ENCODE measurements at regions not wholly inside any gene's neighbourhood (a gene's known extent, or its start where the extent isn't known, plus 50 kb on each side); places are given as distances from the start of the nearest gene placed in this dataset.

DNA sequence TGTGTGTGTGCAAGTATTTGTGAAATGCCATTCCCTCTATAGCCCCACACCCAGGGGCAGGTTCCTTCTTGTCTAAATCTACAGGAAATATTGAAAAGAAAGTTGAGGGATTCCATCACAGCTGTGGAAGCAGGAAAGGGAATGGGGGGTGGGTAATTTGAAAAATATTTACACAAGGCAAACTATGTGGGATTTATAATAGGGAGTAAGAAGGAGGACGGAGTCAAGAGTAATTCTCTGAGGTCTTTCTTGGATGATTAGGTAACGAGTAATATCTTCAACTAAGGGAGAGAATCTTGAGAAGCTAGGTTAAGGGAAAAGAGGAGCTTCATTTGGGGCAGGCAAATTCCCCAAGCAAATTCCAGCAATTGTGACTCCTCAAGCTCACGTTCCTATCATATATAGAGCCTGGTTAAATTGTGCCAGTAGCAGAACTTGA, 113.5 kb upstream of the SGK1 start:
- DNase-seq (ENCODE audit: low read depth in 1 of 2, low spot score in 2 of 2): no peak
- FAIRE-seq: no peak
- no peak overlapping the region for H4K8ac ChIP-seq (ENCODE audit: extremely low read depth, insufficient read depth, low read length)
- H2AK5ac ChIP-seq (ENCODE audit: low read depth, low read length): no peak overlapping the region
- no peak overlapping the region for H2BK20ac ChIP-seq (ENCODE audit: low read length)
- no peaks in the 10 kb centered on the region for H4K20me1 ChIP-seq (replicated peaks in 1 of 2; ENCODE audit: control insufficient read depth in 1 of 2, insufficient read depth in 2 of 2, low read length in 2 of 2)
- no peaks in the 10 kb centered on the region for H3K27me3 ChIP-seq (replicated peaks in 1 of 4; ENCODE audit: control insufficient read depth in 3 of 4, extremely low read depth in 1 of 4, insufficient read depth in 3 of 4, low read length in 3 of 4)
- H2BK12ac ChIP-seq (ENCODE audit: low read depth, low read length): no peak overlapping the region
- 0 out of 7 replicates have a peak, but pooled peaks cover 0 to 2% (median 0%) of the 10 kb centered on the region in 4 experiments for H3K4me1 ChIP-seq (replicated peaks in 1 of 4; ENCODE audit: control insufficient read depth in 3 of 4, insufficient read depth in 4 of 4, low read length in 3 of 4)
- no peak overlapping the region for H2BK5ac ChIP-seq (ENCODE audit: low read depth, low read length)
- no peak overlapping the region for H3K27ac ChIP-seq (ENCODE audit: low read depth, low read length)
- no peaks in the 10 kb centered on the region for H3K23me2 ChIP-seq (ENCODE audit: low read depth, low read length)
- no peaks in the 10 kb centered on the region for H3K79me1 ChIP-seq (ENCODE audit: low read depth, low read length)
- no peak overlapping the region for H3K4me3 ChIP-seq (ENCODE audit: extremely low read depth in 1 of 4, insufficient read depth in 2 of 4, low read depth in 3 of 4, low read length in 4 of 4)
- ChIA-PET POLR2A (ENCODE audit: partially characterized antibody) (interaction anchor here (0.5 kb wide), 1 partner anchor 227 kb away, joined by 3 read pairs; no protein-coding TSS in a partner anchor), CTCF (ENCODE audit: partially characterized antibody) (interaction anchor here (0.6 kb wide), 1 partner anchor 178 kb away, joined by 3 read pairs; no protein-coding TSS in a partner anchor)
- H3K9me3 ChIP-seq (ENCODE audit: insufficient read depth in 2 of 2, low read depth in 1 of 2, low read length in 1 of 2): no peaks in the 10 kb centered on the region
- no peak overlapping the region for H3K4ac ChIP-seq (replicated peaks; ENCODE audit: insufficient read length, low read depth, low read length)
- H3K9ac ChIP-seq (replicated peaks in 1 of 4; ENCODE audit: extremely low read depth in 1 of 4, low read depth in 3 of 4, low read length in 3 of 4): no peak overlapping the region
- no peaks in the 10 kb centered on the region for H3K36me3 ChIP-seq (ENCODE audit: control insufficient read depth in 2 of 4, insufficient read depth in 4 of 4, low read length in 3 of 4)
- H4K5ac ChIP-seq (ENCODE audit: insufficient read length, low read depth, low read length): no peak overlapping the region
- H2BK15ac ChIP-seq (ENCODE audit: low read length): no peak overlapping the region
- no peak overlapping the region for H3K14ac ChIP-seq (ENCODE audit: insufficient read length)
- no peak overlapping the region for H2BK120ac ChIP-seq (replicated peaks; ENCODE audit: low read depth, low read length)
- 95 to 100% methylated on average over 1 to 3 of the region's 3 CpGs for WGBS, 2 experiments (ENCODE audit: extremely low coverage in 1 of 2, insufficient coverage in 1 of 2, insufficient read length in 1 of 2, insufficient replicate concordance in 2 of 2, low coverage in 1 of 2, low lambda C conversion rate in 2 of 2, missing lambda C conversion rate in 1 of 2)
- H3K79me2 ChIP-seq (ENCODE audit: control insufficient read depth in 1 of 2, insufficient read depth in 2 of 2, low read length in 2 of 2): no peaks in the 10 kb centered on the region
- no peak overlapping the region for H3K56ac ChIP-seq (replicated peaks; ENCODE audit: insufficient read length, low read depth, low read length)
- TF ChIP-seq POLR2A (IDR thresholded peaks at IDR 0.05; ENCODE audit: control extremely low read depth in 1 of 2, low read depth in 2 of 2, low read length in 2 of 2): no peak
- H2AFZ ChIP-seq (ENCODE audit: low read length): no peak overlapping the region
- H4K91ac ChIP-seq (replicated peaks; ENCODE audit: insufficient read length, low read length): no peak overlapping the region
- no peak overlapping the region for H3K4me2 ChIP-seq (ENCODE audit: insufficient read depth in 1 of 2, low read depth in 2 of 2, low read length in 2 of 2)
- H3K23ac ChIP-seq (ENCODE audit: insufficient read length): no peak overlapping the region
- H3K18ac ChIP-seq (ENCODE audit: extremely low read depth, low read length): no peak overlapping the region
